ENCODE measurements at regions not wholly inside any gene's neighbourhood (a gene's known extent, or its start where the extent isn't known, plus 50 kb on each side); places are given as distances from the start of the nearest gene placed in this dataset.

GRCh38 chr3:18890449-18890848 lies 257.9 kb upstream of the KCNH8 start:
- Histone ChIP-seq H3K4me1 (no peaks in the 10 kb centered on the region), H3K4me3 (no peak overlapping the region), H3K36me3 (no peaks in the 10 kb centered on the region), H3K27ac (no peak overlapping the region), H3K27me3 (peaks cover 0 to 10% (median 0%) of the 10 kb centered on the region in 4 donors), H3K9me3 (no peaks in the 10 kb centered on the region)
- no peak for DNase-seq
- intact Hi-C loops (cut with DNase I), result no loop called here
- WGBS, 2 donors, result 62 to 70% methylated on average over 3 of the region's 3 CpGs
- TF ChIP-seq, protein P1, sequence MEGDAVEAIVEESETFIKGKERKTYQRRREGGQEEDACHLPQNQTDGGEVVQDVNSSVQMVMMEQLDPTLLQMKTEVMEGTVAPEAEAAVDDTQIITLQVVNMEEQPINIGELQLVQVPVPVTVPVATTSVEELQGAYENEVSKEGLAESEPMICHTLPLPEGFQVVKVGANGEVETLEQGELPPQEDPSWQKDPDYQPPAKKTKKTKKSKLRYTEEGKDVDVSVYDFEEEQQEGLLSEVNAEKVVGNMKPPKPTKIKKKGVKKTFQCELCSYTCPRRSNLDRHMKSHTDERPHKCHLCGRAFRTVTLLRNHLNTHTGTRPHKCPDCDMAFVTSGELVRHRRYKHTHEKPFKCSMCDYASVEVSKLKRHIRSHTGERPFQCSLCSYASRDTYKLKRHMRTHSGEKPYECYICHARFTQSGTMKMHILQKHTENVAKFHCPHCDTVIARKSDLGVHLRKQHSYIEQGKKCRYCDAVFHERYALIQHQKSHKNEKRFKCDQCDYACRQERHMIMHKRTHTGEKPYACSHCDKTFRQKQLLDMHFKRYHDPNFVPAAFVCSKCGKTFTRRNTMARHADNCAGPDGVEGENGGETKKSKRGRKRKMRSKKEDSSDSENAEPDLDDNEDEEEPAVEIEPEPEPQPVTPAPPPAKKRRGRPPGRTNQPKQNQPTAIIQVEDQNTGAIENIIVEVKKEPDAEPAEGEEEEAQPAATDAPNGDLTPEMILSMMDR (IDR thresholded peaks at IDR 0.05), result no peak
- no peak for TF ChIP-seq POLR2A (IDR thresholded peaks at IDR 0.05)

DNA sequence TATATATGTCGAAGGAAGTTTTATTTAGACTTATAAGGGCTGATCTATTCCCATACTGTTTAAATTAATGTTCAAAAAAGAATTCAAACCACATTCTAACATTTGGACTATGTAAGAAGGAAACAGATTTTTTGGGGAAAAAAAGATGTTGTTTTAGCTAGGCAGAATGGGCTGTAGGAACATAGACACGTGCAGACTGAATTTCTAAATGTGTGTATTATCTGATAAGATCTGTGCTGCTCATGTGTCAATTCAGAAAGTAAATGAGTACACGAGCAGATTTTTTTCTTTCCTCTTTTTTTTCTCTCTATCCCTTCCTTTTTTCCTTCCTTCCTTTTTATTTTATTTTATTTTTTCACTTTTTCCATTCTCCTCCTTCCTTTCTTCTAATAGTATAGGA lies 259.5 kb upstream of the KCNH8 start:
- Histone ChIP-seq H3K9me3 (no peaks in the 10 kb centered on the region), H3K4me1 (no peaks in the 10 kb centered on the region), H3K27ac (no peak overlapping the region), H3K4me3 (no peak overlapping the region), H3K36me3 (no peaks in the 10 kb centered on the region), H3K27me3 (peaks cover 0 to 10% (median 0%) of the 10 kb centered on the region in 4 donors)
- 48 to 56% methylated on average over 3 of the region's 3 CpGs for WGBS, 2 donors
- TF ChIP-seq, protein P1 (IDR thresholded peaks at IDR 0.05), result no peak
- no peak for TF ChIP-seq POLR2A (IDR thresholded peaks at IDR 0.05)
- intact Hi-C loops (cut with DNase I), result no loop called here
- no peak for DNase-seq

- no peak overlapping the region for H3K4me3 ChIP-seq
- intact Hi-C loops (cut with DNase I), result no loop called here
These were observed 259.9 kb upstream of the KCNH8 start for GRCh38 chr3:18888370-18888769.

GRCh38 chr3:18886331-18886730 lies 262.0 kb upstream of the KCNH8 start:
- DNase-seq, result no peak
- TF ChIP-seq, protein P1 (IDR thresholded peaks at IDR 0.05), result no peak
- TF ChIP-seq POLR2A (IDR thresholded peaks at IDR 0.05), result no peak
- Histone ChIP-seq H3K36me3 (no peaks in the 10 kb centered on the region), H3K9me3 (no peaks in the 10 kb centered on the region), H3K27ac (no peak overlapping the region), H3K4me1 (no peaks in the 10 kb centered on the region), H3K27me3 (no peaks in the 10 kb centered on the region), H3K4me3 (no peak overlapping the region)
- intact Hi-C loops (cut with DNase I), result no loop called here
- WGBS, 2 donors, result 65 to 74% methylated on average over 6 of the region's 6 CpGs

More at GRCh38 chr3:18888370-18888769, 259.9 kb upstream of the KCNH8 start:
- no peaks in the 10 kb centered on the region for H3K9me3 ChIP-seq
- H3K36me3 ChIP-seq, result no peaks in the 10 kb centered on the region
- no peaks in the 10 kb centered on the region for H3K4me1 ChIP-seq
- TF ChIP-seq, protein P1 (IDR thresholded peaks at IDR 0.05), result no peak
- no peak for TF ChIP-seq POLR2A (IDR thresholded peaks at IDR 0.05)
- no peak for DNase-seq
- H3K27ac ChIP-seq, result no peak overlapping the region
- WGBS, 2 donors, result 70 to 74% methylated on average over 4 of the region's 4 CpGs
- H3K27me3 ChIP-seq, result peaks cover 0 to 10% (median 0%) of the 10 kb centered on the region in 4 donors

GRCh38 chr3:18885612-18886011 lies 262.7 kb upstream of the KCNH8 start:
- H3K9me3 ChIP-seq, result no peaks in the 10 kb centered on the region
- TF ChIP-seq POLR2A (IDR thresholded peaks at IDR 0.05), result no peak
- TF ChIP-seq, protein P1 (IDR thresholded peaks at IDR 0.05), result no peak
- H3K36me3 ChIP-seq, result no peaks in the 10 kb centered on the region
- no peaks in the 10 kb centered on the region for H3K27me3 ChIP-seq
- WGBS, 2 donors, result no CpG with 5 or more reads among the region's 6 CpGs
- intact Hi-C loops (cut with DNase I), result no loop called here
- no peaks in the 10 kb centered on the region for H3K4me1 ChIP-seq
- H3K4me3 ChIP-seq, result no peak overlapping the region
- H3K27ac ChIP-seq, result no peak overlapping the region
- DNase-seq, result no peak

Data from esophagus squamous epithelium (tissue), 5 donors.